ENCODE measurements at regions not wholly inside any gene's neighbourhood (a gene's known extent, or its start where the extent isn't known, plus 50 kb on each side); places are given as distances from the start of the nearest gene placed in this dataset.

GRCh38 chr21:32842146-32842545 is 70.6 kb upstream of the PAXBP1 start:
- intact Hi-C loops (cut with micrococcal nuclease): no loop called here
- H3K9me3 Mint-ChIP-seq (ENCODE audit: unreplicated experiment): no peaks in the 10 kb centered on the region
- CTCF ChIA-PET: interaction anchor here (1.2 kb wide), 1 partner anchor 98 kb away, joined by 3 read pairs; no protein-coding TSS in a partner anchor
- TF ChIP-seq, protein P1, sequence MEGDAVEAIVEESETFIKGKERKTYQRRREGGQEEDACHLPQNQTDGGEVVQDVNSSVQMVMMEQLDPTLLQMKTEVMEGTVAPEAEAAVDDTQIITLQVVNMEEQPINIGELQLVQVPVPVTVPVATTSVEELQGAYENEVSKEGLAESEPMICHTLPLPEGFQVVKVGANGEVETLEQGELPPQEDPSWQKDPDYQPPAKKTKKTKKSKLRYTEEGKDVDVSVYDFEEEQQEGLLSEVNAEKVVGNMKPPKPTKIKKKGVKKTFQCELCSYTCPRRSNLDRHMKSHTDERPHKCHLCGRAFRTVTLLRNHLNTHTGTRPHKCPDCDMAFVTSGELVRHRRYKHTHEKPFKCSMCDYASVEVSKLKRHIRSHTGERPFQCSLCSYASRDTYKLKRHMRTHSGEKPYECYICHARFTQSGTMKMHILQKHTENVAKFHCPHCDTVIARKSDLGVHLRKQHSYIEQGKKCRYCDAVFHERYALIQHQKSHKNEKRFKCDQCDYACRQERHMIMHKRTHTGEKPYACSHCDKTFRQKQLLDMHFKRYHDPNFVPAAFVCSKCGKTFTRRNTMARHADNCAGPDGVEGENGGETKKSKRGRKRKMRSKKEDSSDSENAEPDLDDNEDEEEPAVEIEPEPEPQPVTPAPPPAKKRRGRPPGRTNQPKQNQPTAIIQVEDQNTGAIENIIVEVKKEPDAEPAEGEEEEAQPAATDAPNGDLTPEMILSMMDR (IDR thresholded peaks at IDR 0.05; ENCODE audit: unreplicated experiment): no peak
- no peak overlapping the region for H3K27ac Mint-ChIP-seq (ENCODE audit: low read depth, unreplicated experiment)
- peaks cover 6% of the 10 kb centered on the region for H3K4me1 Mint-ChIP-seq (ENCODE audit: insufficient read depth, unreplicated experiment)
- no peak overlapping the region for H3K4me3 Mint-ChIP-seq (ENCODE audit: unreplicated experiment)
- peaks cover 31% of the 10 kb centered on the region for H3K27me3 Mint-ChIP-seq (ENCODE audit: insufficient read depth, unreplicated experiment)
- no peaks in the 10 kb centered on the region for H3K36me3 Mint-ChIP-seq (ENCODE audit: insufficient read depth, unreplicated experiment)
- no peak for DNase-seq (ENCODE audit: unreplicated experiment)
- POLR2A ChIA-PET: interaction anchor here (0.6 kb wide), 1 partner anchor 71 kb away, joined by 4 read pairs; the partner anchor contains the start of gene PAXBP1
- BruUV-seq (replicated peaks): no TSS peak

DNA sequence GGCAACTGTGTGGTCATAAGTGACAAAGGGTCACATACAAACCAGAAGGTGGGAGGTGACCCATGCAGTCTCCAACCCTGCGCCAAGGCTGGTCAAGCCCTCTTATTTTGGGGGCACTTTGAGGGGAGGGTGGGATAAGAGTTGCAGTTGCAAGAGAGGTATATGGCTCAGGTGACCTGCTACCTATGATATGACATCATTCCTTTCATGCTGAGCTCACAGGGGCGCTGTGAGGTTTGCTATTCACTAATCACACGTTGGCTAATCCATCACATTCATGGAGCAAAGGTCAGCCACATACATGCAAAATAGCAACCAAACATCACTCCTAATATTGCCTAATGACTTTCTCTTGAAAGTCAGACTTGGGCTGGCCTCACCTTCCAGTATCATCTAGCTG is 72.0 kb upstream of the PAXBP1 start:
- TF ChIP-seq, protein P1 (IDR thresholded peaks at IDR 0.05; ENCODE audit: unreplicated experiment): no peak
- CTCF ChIA-PET: interaction anchor here (0.7 to 1.3 kb wide), 3 partner anchors 352 to 530 kb away, joined by 3 to 4 read pairs (median 4); no protein-coding TSS in a partner anchor
- Mint-ChIP-seq H3K36me3 (ENCODE audit: insufficient read depth, unreplicated experiment) (no peaks in the 10 kb centered on the region), H3K27me3 (ENCODE audit: insufficient read depth, unreplicated experiment) (peaks cover 29% of the 10 kb centered on the region), H3K4me1 (ENCODE audit: insufficient read depth, unreplicated experiment) (peaks cover 6% of the 10 kb centered on the region), H3K4me3 (ENCODE audit: unreplicated experiment) (no peak overlapping the region), H3K27ac (ENCODE audit: low read depth, unreplicated experiment) (no peak overlapping the region), H3K9me3 (ENCODE audit: unreplicated experiment) (no peaks in the 10 kb centered on the region)
- intact Hi-C loops (cut with micrococcal nuclease): no loop called here
- POLR2A ChIA-PET: no interaction called here
- no TSS peak for BruUV-seq (replicated peaks)
- DNase-seq (ENCODE audit: unreplicated experiment): no peak

GRCh38 chr21:32844076-32844475 is 72.5 kb upstream of the PAXBP1 start:
- H3K36me3 Mint-ChIP-seq (ENCODE audit: insufficient read depth, unreplicated experiment): no peaks in the 10 kb centered on the region
- H3K9me3 Mint-ChIP-seq (ENCODE audit: unreplicated experiment): no peaks in the 10 kb centered on the region
- DNase-seq (ENCODE audit: unreplicated experiment): no peak
- H3K4me1 Mint-ChIP-seq (ENCODE audit: insufficient read depth, unreplicated experiment): peaks cover 6% of the 10 kb centered on the region
- POLR2A ChIA-PET: interaction anchor here (0.6 kb wide), 1 partner anchor 972 kb away, joined by 3 read pairs; no protein-coding TSS in a partner anchor
- TF ChIP-seq, protein P1 (IDR thresholded peaks at IDR 0.05; ENCODE audit: unreplicated experiment): no peak
- CTCF ChIA-PET: interaction anchor here (0.6 to 1.3 kb wide), 2 partner anchors 529 to 1450 kb away, joined by 3 to 4 read pairs; no protein-coding TSS in a partner anchor
- BruUV-seq (replicated peaks): no TSS peak
- H3K27ac Mint-ChIP-seq (ENCODE audit: low read depth, unreplicated experiment): no peak overlapping the region
- peaks cover 29% of the 10 kb centered on the region for H3K27me3 Mint-ChIP-seq (ENCODE audit: insufficient read depth, unreplicated experiment)
- H3K4me3 Mint-ChIP-seq (ENCODE audit: unreplicated experiment): no peak overlapping the region
- intact Hi-C loops (cut with micrococcal nuclease): no loop called here

- TF ChIP-seq, protein P1 (IDR thresholded peaks at IDR 0.05; ENCODE audit: unreplicated experiment): no peak
- H3K36me3 Mint-ChIP-seq (ENCODE audit: insufficient read depth, unreplicated experiment): no peaks in the 10 kb centered on the region
- H3K27ac Mint-ChIP-seq (ENCODE audit: low read depth, unreplicated experiment): no peak overlapping the region
- peak; percentile 82 for DNase-seq (ENCODE audit: unreplicated experiment)
- peaks cover 29% of the 10 kb centered on the region for H3K27me3 Mint-ChIP-seq (ENCODE audit: insufficient read depth, unreplicated experiment)
- H3K9me3 Mint-ChIP-seq (ENCODE audit: unreplicated experiment): no peaks in the 10 kb centered on the region
- ChIA-PET POLR2A (interaction anchor here (0.7 to 1.4 kb wide), 2 partner anchors 11 to 19 kb away, joined by 3 to 5 read pairs; no protein-coding TSS in a partner anchor), CTCF (interaction anchor here (0.6 to 1.3 kb wide), 3 partner anchors 95 to 529 kb away, joined by 3 to 4 read pairs (median 4); no protein-coding TSS in a partner anchor)
- peaks cover 6% of the 10 kb centered on the region for H3K4me1 Mint-ChIP-seq (ENCODE audit: insufficient read depth, unreplicated experiment)
- no TSS peak for BruUV-seq (replicated peaks)
- intact Hi-C loops (cut with micrococcal nuclease): no loop called here
- H3K4me3 Mint-ChIP-seq (ENCODE audit: unreplicated experiment): no peak overlapping the region
Observed at GRCh38 chr21:32844653-32845436, 73.3 kb upstream of the PAXBP1 start.

Data from MCF 10A (cell line).